ENCODE measurements at regions not wholly inside any gene's neighbourhood (a gene's known extent, or its start where the extent isn't known, plus 50 kb on each side); places are given as distances from the start of the nearest gene placed in this dataset.

DNA sequence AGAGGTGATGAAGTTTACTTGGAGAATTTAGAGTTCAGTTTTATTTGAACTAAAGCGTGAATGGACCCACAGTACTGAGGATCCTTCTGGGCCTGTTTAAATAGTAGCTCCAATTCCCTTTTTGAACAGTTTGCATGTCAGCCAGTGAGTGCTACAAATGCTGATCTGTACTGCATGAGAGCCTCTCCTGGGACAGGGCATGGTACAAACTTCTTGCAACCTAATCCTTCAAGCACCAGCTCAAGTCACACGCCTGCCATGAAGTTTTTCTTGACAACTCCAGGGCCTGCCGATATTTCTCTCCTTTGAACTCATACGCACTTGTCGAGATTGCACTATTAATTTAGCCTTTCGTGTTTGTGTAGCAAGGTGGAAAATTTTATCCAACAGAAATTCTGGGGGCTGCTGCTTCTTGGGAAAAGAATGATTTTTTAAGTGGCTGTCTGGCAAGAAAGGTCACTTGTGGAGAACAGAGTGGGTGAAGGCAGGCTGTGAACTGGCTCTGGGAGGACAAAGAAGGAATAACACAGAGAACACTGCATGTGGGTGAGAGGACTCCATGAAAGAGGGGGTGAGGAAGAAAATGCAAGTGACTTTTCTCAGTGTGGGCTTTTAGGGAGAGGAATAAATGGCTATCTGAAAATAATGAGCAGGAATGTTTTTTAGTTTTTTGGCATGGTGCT, 192.5 kb downstream of the NDFIP2 start:
- Histone ChIP-seq H3K14ac (replicated peaks; ENCODE audit: low read depth, low read length) (no peak overlapping the region), H3K9me3 (ENCODE audit: control insufficient read depth, insufficient read depth, low read length) (no peaks in the 10 kb centered on the region), H3K9ac (ENCODE audit: low read depth, low read length) (no peak overlapping the region), H4K8ac (ENCODE audit: low read depth in 2 of 2, low read length in 2 of 2) (no peak overlapping the region), H3K36me3 (ENCODE audit: control insufficient read depth, insufficient read depth, low read length) (no peaks in the 10 kb centered on the region), H2BK20ac (ENCODE audit: low read depth, low read length) (no peak overlapping the region), H2BK5ac (ENCODE audit: low read depth, low read length, poor library complexity, severe bottlenecking) (no peak overlapping the region), H4K20me1 (ENCODE audit: insufficient read depth, low read length) (no peaks in the 10 kb centered on the region), H3K23ac (ENCODE audit: low read depth, low read length) (no peak overlapping the region), H2AFZ (replicated peaks; ENCODE audit: low read length, poor library complexity) (no peak overlapping the region), H2BK120ac (ENCODE audit: low read depth, low read length) (no peak overlapping the region), H3K4me2 (ENCODE audit: low read depth, low read length) (no peak overlapping the region), H2BK15ac (ENCODE audit: low read depth, low read length) (no peak overlapping the region), H3K79me1 (ENCODE audit: low read depth in 1 of 2, low read length in 2 of 2) (no peaks in the 10 kb centered on the region), H3K9me1 (ENCODE audit: insufficient read depth, low read length) (0 out of 2 replicates have a peak, but pooled peaks cover 4% of the 10 kb centered on the region), H4K5ac (ENCODE audit: low read depth, low read length) (no peak overlapping the region), H2AK9ac (replicated peaks; ENCODE audit: low read depth, low read length, poor library complexity) (no peak overlapping the region), H3K4ac (ENCODE audit: low read depth, low read length) (no peak overlapping the region), H3K27ac (ENCODE audit: insufficient read depth, low read length) (no peak overlapping the region), H3K56ac (ENCODE audit: extremely low read depth, insufficient read depth, low read length) (no peak overlapping the region), H3K18ac (ENCODE audit: low read depth, low read length) (no peak overlapping the region), H4K91ac (ENCODE audit: insufficient read depth, low read depth, low read length) (no peak overlapping the region), H3K4me1 (ENCODE audit: control insufficient read depth, insufficient read depth, low read length) (no peaks in the 10 kb centered on the region; the same call in 1 of the 2 replicates), H3K27me3 (ENCODE audit: control insufficient read depth, insufficient read depth, low read length) (peaks cover 3% of the 10 kb centered on the region; the same call in 1 of the 2 replicates), H2AK5ac (ENCODE audit: low read depth, low read length) (no peak overlapping the region), H3K4me3 (ENCODE audit: insufficient read depth, low read depth, low read length) (no peak overlapping the region)
- CTCF ChIA-PET: interaction anchor here (0.7 kb wide), 1 partner anchor 396 kb away, joined by 3 read pairs; no protein-coding TSS in a partner anchor
- TF ChIP-seq RCOR1 (IDR thresholded peaks at IDR 0.05; ENCODE audit: insufficient replicate concordance, low read length) (no peak), ELK1 (IDR thresholded peaks at IDR 0.05; ENCODE audit: borderline replicate concordance, low read depth, low read length) (no peak), RFX5 (IDR thresholded peaks at IDR 0.05; ENCODE audit: low read depth, low read length) (no peak), BHLHE40 (IDR thresholded peaks at IDR 0.05; ENCODE audit: low read depth, low read length) (no peak), CEBPB (IDR thresholded peaks at IDR 0.05; ENCODE audit: low read depth, low read length) (no peak), POLR2A (IDR thresholded peaks at IDR 0.05; ENCODE audit: low read depth, low read length) (no peak), MXI1 (IDR thresholded peaks at IDR 0.05; ENCODE audit: borderline replicate concordance, low read depth, low read length) (no peak), CTCF (conservative IDR thresholded peaks at IDR 0.05; ENCODE audit: low read depth, low read length) (no peak)
- in situ Hi-C loops (cut with MboI; ENCODE audit: low sequenced_read_pairs): loop anchor here (10.0 kb wide), 1 partner anchor 691 kb away; no protein-coding TSS in a partner anchor
- intact Hi-C loops (cut with micrococcal nuclease): no loop called here
- BruUV-seq (replicated peaks): no TSS peak
- dilution Hi-C loops (cut with HindIII; ENCODE audit: low sequenced_read_pairs, unreplicated experiment): no loop called here
- ATAC-seq (ENCODE audit: low read depth): no peak
- no peak for DNase-seq
- POLR2A ChIA-PET (ENCODE audit: unreplicated experiment): no interaction called here
- WGBS, 2 experiments (ENCODE audit: extremely low coverage in 2 of 2, insufficient read length in 1 of 2): no CpG with 5 or more reads among the region's 6 CpGs

Measured in IMR-90 (cell line).